ENCODE measurements at regions not wholly inside any gene's neighbourhood (a gene's known extent, or its start where the extent isn't known, plus 50 kb on each side); places are given as distances from the start of the nearest gene placed in this dataset.

DNA sequence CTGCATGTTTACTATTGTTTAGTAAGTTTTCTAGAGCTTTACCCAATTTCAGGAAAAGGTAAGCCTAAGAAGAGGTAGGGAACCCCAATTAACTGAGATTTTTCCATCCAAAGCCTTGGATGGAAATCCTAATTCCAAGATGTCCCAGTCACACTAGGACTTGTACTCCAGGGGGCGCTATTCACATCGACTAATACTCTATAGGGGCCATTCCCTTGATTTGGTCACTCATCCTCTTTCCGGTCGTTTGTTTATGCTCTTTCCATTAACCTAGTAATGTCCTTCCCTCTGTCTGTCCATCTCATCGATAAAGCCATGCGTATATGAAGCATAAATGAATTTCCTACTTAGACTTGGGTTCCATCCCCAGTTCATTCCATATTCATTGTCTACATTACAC is 80.8 kb upstream of the FUCA2 start:
- TF ChIP-seq, protein P1, sequence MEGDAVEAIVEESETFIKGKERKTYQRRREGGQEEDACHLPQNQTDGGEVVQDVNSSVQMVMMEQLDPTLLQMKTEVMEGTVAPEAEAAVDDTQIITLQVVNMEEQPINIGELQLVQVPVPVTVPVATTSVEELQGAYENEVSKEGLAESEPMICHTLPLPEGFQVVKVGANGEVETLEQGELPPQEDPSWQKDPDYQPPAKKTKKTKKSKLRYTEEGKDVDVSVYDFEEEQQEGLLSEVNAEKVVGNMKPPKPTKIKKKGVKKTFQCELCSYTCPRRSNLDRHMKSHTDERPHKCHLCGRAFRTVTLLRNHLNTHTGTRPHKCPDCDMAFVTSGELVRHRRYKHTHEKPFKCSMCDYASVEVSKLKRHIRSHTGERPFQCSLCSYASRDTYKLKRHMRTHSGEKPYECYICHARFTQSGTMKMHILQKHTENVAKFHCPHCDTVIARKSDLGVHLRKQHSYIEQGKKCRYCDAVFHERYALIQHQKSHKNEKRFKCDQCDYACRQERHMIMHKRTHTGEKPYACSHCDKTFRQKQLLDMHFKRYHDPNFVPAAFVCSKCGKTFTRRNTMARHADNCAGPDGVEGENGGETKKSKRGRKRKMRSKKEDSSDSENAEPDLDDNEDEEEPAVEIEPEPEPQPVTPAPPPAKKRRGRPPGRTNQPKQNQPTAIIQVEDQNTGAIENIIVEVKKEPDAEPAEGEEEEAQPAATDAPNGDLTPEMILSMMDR (IDR thresholded peaks at IDR 0.05; ENCODE audit: insufficient read depth, low read length), result no peak
- TF ChIP-seq POLR2AphosphoS5 (IDR thresholded peaks at IDR 0.05; ENCODE audit: low read depth), result no peak
